ENCODE measurements at regions not wholly inside any gene's neighbourhood (a gene's known extent, or its start where the extent isn't known, plus 50 kb on each side); places are given as distances from the start of the nearest gene placed in this dataset.

DNA sequence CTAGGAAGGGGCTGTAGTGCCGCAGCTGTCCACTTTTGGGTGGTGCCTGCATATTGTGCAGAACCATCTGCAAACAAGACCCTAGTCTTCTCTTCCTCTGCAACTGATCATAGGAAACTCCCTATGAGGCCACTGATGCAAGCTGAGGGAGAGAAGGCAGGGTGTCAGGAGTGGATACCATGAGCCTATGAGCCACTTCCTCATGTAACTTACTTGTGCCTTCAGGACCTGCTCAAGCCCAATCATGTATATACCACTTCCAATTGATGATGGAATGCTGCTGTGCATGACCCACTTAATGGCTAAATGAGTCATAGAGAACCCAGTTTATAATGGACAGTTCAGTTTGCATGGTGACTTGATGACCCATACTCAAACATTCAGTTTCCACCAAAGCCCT, 107.9 kb downstream of the ALG10B start:
- TF ChIP-seq SMC3 (conservative IDR thresholded peaks at IDR 0.05; ENCODE audit: poor library complexity), result no peak
- TF ChIP-seq, protein P1, sequence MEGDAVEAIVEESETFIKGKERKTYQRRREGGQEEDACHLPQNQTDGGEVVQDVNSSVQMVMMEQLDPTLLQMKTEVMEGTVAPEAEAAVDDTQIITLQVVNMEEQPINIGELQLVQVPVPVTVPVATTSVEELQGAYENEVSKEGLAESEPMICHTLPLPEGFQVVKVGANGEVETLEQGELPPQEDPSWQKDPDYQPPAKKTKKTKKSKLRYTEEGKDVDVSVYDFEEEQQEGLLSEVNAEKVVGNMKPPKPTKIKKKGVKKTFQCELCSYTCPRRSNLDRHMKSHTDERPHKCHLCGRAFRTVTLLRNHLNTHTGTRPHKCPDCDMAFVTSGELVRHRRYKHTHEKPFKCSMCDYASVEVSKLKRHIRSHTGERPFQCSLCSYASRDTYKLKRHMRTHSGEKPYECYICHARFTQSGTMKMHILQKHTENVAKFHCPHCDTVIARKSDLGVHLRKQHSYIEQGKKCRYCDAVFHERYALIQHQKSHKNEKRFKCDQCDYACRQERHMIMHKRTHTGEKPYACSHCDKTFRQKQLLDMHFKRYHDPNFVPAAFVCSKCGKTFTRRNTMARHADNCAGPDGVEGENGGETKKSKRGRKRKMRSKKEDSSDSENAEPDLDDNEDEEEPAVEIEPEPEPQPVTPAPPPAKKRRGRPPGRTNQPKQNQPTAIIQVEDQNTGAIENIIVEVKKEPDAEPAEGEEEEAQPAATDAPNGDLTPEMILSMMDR (IDR thresholded peaks at IDR 0.05; ENCODE audit: poor library complexity, severe bottlenecking), result no peak
- TF ChIP-seq EZH2 (IDR thresholded peaks at IDR 0.05; ENCODE audit: borderline replicate concordance, insufficient read depth, low read length, poor library complexity, severe bottlenecking), result no peak

All from neural cell (in vitro differentiated cells).